ENCODE measurements at regions not wholly inside any gene's neighbourhood (a gene's known extent, or its start where the extent isn't known, plus 50 kb on each side); places are given as distances from the start of the nearest gene placed in this dataset.

DNA sequence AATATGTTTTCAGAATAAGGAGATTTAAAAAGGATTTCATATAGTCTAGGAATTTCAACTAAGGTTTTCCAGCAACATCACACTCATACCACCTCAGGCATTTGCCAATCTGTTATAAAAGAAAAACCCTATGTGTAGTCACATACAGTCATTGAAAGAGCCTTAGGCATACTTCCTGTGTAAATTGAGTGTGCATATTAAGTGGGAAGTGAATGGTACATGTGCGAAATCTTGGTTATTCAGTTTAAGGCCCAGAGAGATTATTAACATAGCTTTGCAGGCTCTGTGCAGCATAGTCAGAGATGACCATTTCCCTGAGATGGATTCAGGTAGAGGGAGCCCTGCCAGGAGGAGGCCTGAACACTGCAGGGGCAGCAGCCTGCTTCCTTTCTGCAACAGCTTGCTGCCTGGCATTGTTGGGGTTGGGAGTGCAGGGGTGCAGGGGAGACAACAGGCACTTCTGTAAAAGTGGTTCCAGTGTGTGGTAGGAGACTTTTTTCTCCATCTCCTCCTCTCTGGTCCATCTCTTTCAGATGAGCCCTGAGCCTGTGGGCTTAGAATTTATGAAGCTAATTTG is 100.1 kb upstream of the OSR1 start:
- H3K27ac ChIP-seq (ENCODE audit: low read depth, low read length): no peak overlapping the region
- WGBS, 2 experiments (ENCODE audit: insufficient coverage in 1 of 2, insufficient read length in 1 of 2): 94 to 100% methylated on average over 1 of the region's 1 CpG

GRCh38 chr2:19457809-19458208 is 99.4 kb upstream of the OSR1 start:
- TF ChIP-seq CTCF (conservative IDR thresholded peaks at IDR 0.05): no peak
- Mint-ChIP-seq H3K4me1 (peaks cover 2% of the 10 kb centered on the region), H3K27ac (no peak overlapping the region), H3K9me3 (peaks cover 4% of the 10 kb centered on the region), H3K36me3 (ENCODE audit: low read depth) (no peaks in the 10 kb centered on the region), H3K4me3 (no peak overlapping the region), H3K27me3 (ENCODE audit: insufficient read depth) (no peaks in the 10 kb centered on the region)
- H3K36me3 ChIP-seq (ENCODE audit: control insufficient read depth, insufficient read depth, low read length): no peaks in the 10 kb centered on the region
- H3K27ac ChIP-seq (ENCODE audit: low read depth, low read length): no peak overlapping the region
- no peaks in the 10 kb centered on the region for H3K4me1 ChIP-seq (ENCODE audit: control insufficient read depth, insufficient read depth, low read length)
- H3K4me3 ChIP-seq (ENCODE audit: low read length): no peak overlapping the region
- no peak overlapping the region for H3K9ac ChIP-seq (ENCODE audit: extremely low read depth, low read length, poor library complexity, severe bottlenecking)
- no peaks in the 10 kb centered on the region for H3K27me3 ChIP-seq (ENCODE audit: control insufficient read depth, insufficient read depth, low read length, poor library complexity, severe bottlenecking)
- peaks cover 3% of the 10 kb centered on the region for H3K9me3 ChIP-seq (ENCODE audit: control insufficient read depth, low read length)
- DNase-seq: no peak

More for the DNA sequence above, 100.1 kb upstream of the OSR1 start:
- no peaks in the 10 kb centered on the region for H3K36me3 ChIP-seq (ENCODE audit: control insufficient read depth, insufficient read depth, low read length)
- Mint-ChIP-seq H3K4me3 (no peak overlapping the region), H3K36me3 (ENCODE audit: low read depth) (no peaks in the 10 kb centered on the region), H3K27me3 (ENCODE audit: insufficient read depth) (no peaks in the 10 kb centered on the region), H3K4me1 (peaks cover 2% of the 10 kb centered on the region), H3K9me3 (peaks cover 4% of the 10 kb centered on the region), H3K27ac (no peak overlapping the region)
- peak; percentile 50 for DNase-seq
- H3K9ac ChIP-seq (ENCODE audit: extremely low read depth, low read length, poor library complexity, severe bottlenecking): no peak overlapping the region
- H3K4me1 ChIP-seq (ENCODE audit: control insufficient read depth, insufficient read depth, low read length): no peaks in the 10 kb centered on the region
- peaks cover 3% of the 10 kb centered on the region for H3K9me3 ChIP-seq (ENCODE audit: control insufficient read depth, low read length)
- no peak overlapping the region for H3K4me3 ChIP-seq (ENCODE audit: low read length)
- no peak for TF ChIP-seq CTCF (conservative IDR thresholded peaks at IDR 0.05)
- H3K27me3 ChIP-seq (ENCODE audit: control insufficient read depth, insufficient read depth, low read length, poor library complexity, severe bottlenecking): no peaks in the 10 kb centered on the region

- H3K27ac ChIP-seq (ENCODE audit: low read depth, low read length): no peak overlapping the region
- no peaks in the 10 kb centered on the region for H3K36me3 ChIP-seq (ENCODE audit: control insufficient read depth, insufficient read depth, low read length)
- Mint-ChIP-seq H3K9me3 (peaks cover 4% of the 10 kb centered on the region), H3K4me3 (no peak overlapping the region), H3K36me3 (ENCODE audit: low read depth) (no peaks in the 10 kb centered on the region), H3K4me1 (peaks cover 2% of the 10 kb centered on the region), H3K27me3 (ENCODE audit: insufficient read depth) (no peaks in the 10 kb centered on the region), H3K27ac (no peak overlapping the region)
- no peak overlapping the region for H3K9ac ChIP-seq (ENCODE audit: extremely low read depth, low read length, poor library complexity, severe bottlenecking)
- no peak for TF ChIP-seq CTCF (conservative IDR thresholded peaks at IDR 0.05)
- no peak overlapping the region for H3K4me3 ChIP-seq (ENCODE audit: low read length)
- WGBS, 2 experiments (ENCODE audit: insufficient coverage in 1 of 2, insufficient read length in 1 of 2): 89 to 100% methylated on average over 1 of the region's 1 CpG
- no peak for DNase-seq
- H3K27me3 ChIP-seq (ENCODE audit: control insufficient read depth, insufficient read depth, low read length, poor library complexity, severe bottlenecking): no peaks in the 10 kb centered on the region
- H3K4me1 ChIP-seq (ENCODE audit: control insufficient read depth, insufficient read depth, low read length): no peaks in the 10 kb centered on the region
- H3K9me3 ChIP-seq (ENCODE audit: control insufficient read depth, low read length): peaks cover 3% of the 10 kb centered on the region
Measured at GRCh38 chr2:19456705-19457309, 98.4 kb upstream of the OSR1 start.
